GM23248 (cell line): ENCODE measurements at regions not wholly inside any gene's neighbourhood (a gene's known extent, or its start where the extent isn't known, plus 50 kb on each side); places are given as distances from the start of the nearest gene placed in this dataset.

Source experiments
- EZH2 ChIP-seq: fragments of 200-600 bp; sonication (generic); IDR thresholded peaks from 2 replicates; pipeline ENCODE4 v1.6.1; 2018; ENCODE audit warnings: antibody characterized with exemption, mild to moderate bottlenecking; ENCODE audit not compliant: insufficient read depth, poor library complexity, severe bottlenecking
- EZH2phosphoT487 ChIP-seq: fragments of 200-600 bp; sonication (generic); IDR thresholded peaks from 2 replicates; pipeline ENCODE4 v1.6.1; 2018; ENCODE audit warnings: antibody characterized with exemption, moderate library complexity, mild to moderate bottlenecking, low read depth; ENCODE audit not compliant: insufficient read depth

DNA sequence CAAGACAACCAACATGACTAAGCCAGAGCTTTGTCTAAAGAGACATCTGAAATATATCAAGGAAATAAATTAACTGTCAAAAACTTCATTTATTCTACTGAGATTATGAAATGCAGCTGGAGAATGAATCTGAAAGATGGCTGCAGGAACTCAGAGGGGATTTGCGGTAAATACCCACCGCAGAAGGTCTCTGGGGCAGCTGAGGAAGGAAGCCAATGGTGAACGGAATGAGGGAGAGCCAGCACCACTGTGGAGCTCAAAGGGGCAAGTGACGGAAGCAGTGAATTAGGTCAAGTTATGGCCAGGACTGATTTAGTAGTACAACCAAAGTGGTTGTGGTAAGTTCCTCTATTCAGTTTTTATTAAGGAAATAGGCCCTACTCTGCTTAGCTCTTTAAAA is 215.3 kb upstream of the GLI3 start:
- no peak for TF ChIP-seq EZH2phosphoT487
- no peak for TF ChIP-seq EZH2
